Uterus (tissue), 2 donors: ENCODE measurements at regions not wholly inside any gene's neighbourhood (a gene's known extent, or its start where the extent isn't known, plus 50 kb on each side); places are given as distances from the start of the nearest gene placed in this dataset.

ENCODE experiments used
- CTCF ChIP-seq, 4 experiments: fragments of 200-600 bp in 2 of 4; fragments of 450-650 bp in 2 of 4; sonication (generic) in 2 of 4; IDR thresholded peaks; one replicate each; pipeline ENCODE4 v1.5.1; 2016 to 2019; ENCODE audit warnings: antibody characterized with exemption in 4 of 4, mild to moderate bottlenecking in 2 of 4, moderate library complexity in 1 of 4
- POLR2A ChIP-seq, 2 donors: fragments of 450-650 bp; IDR thresholded peaks; one replicate each; pipeline ENCODE4 v1.6.1; 2016; ENCODE audit warnings: antibody characterized with exemption in 2 of 2, mild to moderate bottlenecking in 1 of 2, moderate library complexity in 1 of 2

- TF ChIP-seq CTCF (IDR thresholded peaks at IDR 0.05) (no peak), POLR2A (IDR thresholded peaks at IDR 0.05) (no peak)
Observed at GRCh38 chr2:118254116-118254515, 165.8 kb downstream of the INSIG2 start.
